GM23248 (cell line): ENCODE measurements at regions not wholly inside any gene's neighbourhood (a gene's known extent, or its start where the extent isn't known, plus 50 kb on each side); places are given as distances from the start of the nearest gene placed in this dataset.

Experiments
- EZH2 ChIP-seq: fragments of 200-600 bp; sonication (generic); IDR thresholded peaks from 2 replicates; pipeline ENCODE4 v1.6.1; 2018; ENCODE audit warnings: antibody characterized with exemption, mild to moderate bottlenecking; ENCODE audit not compliant: insufficient read depth, poor library complexity, severe bottlenecking
- EZH2phosphoT487 ChIP-seq: fragments of 200-600 bp; sonication (generic); IDR thresholded peaks from 2 replicates; pipeline ENCODE4 v1.6.1; 2018; ENCODE audit warnings: antibody characterized with exemption, moderate library complexity, mild to moderate bottlenecking, low read depth; ENCODE audit not compliant: insufficient read depth

DNA sequence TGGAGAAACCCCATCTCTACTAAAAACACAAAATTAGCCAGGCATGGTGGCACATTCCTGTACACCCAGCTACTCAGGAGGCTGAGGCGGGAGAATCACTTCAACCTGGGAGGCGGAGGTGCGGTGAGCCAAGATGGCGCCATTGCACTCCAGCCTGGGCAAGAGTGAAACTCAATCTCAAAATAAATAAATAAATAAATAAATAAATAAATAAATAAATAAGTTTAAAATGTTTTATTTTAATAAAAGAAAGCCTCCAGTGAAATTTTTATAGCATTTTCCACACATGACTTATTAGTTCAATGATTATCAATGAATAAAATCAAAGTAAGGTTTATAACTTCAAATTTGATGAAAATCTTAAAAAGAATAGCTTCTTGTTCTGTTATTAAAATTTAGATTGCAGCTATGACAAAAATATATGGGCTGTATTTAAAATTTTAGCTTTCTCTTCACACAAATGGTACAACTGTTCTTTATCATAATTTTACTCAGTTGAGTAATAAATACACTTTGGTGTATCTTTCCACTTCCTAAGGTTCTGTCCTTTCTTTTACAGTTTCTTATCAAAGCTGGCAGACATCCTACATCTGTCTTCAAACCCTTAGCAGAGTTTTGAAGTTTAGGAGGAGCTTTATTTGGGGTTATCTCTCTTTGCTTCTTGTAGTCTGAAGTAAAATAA is 78.4 kb upstream of the ZSWIM2 start:
- no peak for TF ChIP-seq EZH2phosphoT487
- TF ChIP-seq EZH2, result no peak
